NCI-H69 (cell line): ENCODE measurements at regions not wholly inside any gene's neighbourhood (a gene's known extent, or its start where the extent isn't known, plus 50 kb on each side); places are given as distances from the start of the nearest gene placed in this dataset.

Source experiments
- DNase-seq: peaks from one replicate; lab custom pipeline; 2025; lab: John Stamatoyannopoulos, UW

DNA sequence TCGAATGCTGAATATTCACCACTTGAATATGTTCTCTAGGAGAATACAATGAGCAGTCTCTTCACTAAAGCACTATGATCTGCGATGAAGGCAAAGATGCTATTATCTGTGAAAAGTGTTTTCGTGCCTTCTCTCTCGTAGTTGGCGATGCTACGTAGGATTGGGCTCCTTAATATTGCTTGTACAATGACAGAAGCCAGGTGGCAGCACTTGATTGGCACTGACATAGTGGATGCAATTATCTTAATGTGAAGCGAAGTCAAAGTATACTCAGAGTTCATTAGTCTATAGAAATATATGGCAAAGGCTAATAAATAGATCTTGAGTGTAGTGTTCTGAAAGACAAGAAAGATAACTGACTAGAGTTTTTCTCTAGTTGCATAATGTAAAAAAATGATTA lies 1135.7 kb upstream of the AGA start:
- peak; percentile 13 for DNase-seq

- no peak for DNase-seq
Observed at GRCh38 chr4:178595500-178596138, 1153.4 kb upstream of the AGA start.

- no peak for DNase-seq
Observed at GRCh38 chr4:178598672-178599071, 1156.4 kb upstream of the AGA start.

GRCh38 chr4:178599521-178599920 lies 1157.3 kb upstream of the AGA start:
- DNase-seq = no peak

DNA sequence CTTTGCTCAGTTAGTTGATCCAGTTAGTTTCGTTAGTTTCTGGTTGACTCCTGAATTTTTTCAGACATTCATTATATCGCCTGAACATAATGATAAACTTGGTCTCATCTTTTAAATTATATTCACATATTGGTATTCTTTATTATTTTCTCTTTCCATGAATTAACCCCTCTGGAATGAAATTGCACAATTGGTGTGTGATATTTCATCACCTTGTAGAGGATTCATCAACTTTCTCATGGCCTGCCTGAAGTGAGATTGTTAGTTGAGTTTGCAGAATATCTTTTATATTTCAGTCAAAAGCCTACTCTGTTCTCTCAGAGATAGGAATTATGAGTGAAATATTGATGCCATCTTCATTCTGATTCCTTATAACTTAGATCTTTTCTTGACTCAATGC lies 1160.6 kb upstream of the AGA start:
- DNase-seq = no peak

DNA sequence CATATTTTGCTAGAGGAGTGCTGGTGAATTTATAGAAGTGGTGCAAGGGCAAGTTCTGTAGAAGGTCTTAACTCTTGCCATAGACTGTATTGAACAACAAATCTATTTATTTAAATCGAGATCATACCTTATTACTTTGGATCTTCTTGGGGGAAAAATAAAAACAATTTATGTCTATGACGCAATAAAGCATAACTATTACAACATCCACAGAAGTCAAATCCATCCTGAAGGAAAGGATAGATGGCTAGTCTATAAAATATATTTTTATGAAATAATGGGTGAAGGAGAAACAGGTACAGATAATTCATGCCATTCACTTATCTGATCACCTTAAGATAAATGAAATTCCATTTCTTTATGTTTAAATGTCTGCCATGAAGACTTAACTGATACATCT lies 1168.8 kb upstream of the AGA start:
- no peak for DNase-seq

GRCh38 chr4:178612733-178613132 lies 1170.5 kb upstream of the AGA start:
- DNase-seq = no peak

DNA sequence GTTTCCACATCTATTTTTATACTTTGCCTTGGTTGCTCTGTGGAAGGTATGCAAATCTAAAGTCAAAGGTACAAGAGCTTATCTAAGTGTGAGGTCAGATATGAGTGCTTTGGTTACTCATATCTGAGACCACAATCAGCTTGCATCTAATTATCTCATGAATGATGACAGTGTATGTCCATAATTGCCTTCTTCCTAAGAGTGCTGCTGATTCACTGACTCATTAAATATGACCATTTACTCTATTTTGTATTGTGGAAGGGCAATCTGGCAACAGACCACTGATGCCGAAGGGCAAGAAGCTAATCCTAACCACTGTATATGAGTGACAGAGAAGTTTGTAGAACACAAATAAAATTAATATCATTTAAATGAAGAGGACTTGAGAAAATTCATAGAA lies 1190.2 kb upstream of the AGA start:
- DNase-seq = peak; percentile 39

DNA sequence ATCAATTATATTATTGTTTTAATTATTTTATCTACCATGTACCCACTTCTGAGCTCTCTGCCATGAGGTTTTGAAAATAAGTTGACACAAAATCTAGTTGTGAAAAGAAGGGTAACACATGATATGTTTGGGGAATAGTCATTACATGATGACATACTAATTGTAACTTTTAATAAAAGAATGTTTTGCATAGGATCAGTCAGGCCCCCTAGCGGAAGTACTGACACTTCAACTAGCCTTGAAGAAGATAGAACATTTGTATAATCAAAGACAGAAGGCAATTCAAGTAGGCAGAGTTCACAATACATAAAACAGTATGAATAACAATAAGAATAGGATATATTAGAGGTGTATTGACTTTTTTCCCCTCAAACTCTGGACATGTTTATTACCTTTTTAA lies 1191.0 kb upstream of the AGA start:
- DNase-seq = no peak

- DNase-seq = no peak
Observed at GRCh38 chr4:178664621-178665020, 1222.4 kb upstream of the AGA start.

GRCh38 chr4:178665916-178666315 lies 1223.7 kb upstream of the AGA start:
- DNase-seq = no peak

DNA sequence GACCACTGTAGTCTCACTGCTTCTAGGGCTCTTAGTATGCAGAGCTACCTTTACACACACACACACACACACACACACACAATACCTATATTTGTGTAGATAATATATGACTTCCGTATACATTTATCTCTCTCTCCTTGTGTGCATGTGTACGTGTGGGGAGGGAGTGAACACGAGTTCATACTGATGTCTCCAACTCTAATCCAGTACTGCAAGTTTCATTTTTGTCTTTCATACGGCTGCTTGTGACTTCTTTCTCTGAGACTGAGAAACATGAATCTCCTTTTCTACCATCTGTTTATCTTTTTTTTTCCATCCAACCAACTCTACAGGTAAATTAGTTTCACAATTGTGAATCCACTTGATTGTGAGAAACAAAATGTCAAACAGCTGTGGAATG lies 1229.5 kb upstream of the AGA start:
- no peak for DNase-seq

- DNase-seq = no peak
Observed at GRCh38 chr4:178672512-178672911, 1230.3 kb upstream of the AGA start.

DNA sequence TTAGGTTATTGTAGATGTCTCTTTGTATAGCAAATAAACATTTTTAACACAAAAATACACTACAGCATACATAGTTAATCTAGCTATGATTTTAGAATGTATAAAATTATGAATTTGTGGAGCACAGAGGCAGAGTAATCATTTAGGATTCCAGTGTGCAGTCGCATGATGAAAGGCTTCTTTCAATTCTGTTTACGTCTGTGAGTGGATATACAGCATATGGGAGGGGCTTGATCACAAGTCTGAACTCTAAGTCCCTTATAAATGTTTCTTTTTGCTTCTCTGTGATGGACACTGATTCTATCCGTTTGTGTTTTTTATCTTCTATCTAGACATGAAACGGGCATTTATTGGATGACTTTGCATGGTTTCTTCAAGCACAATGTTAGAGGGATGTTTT lies 1239.6 kb upstream of the AGA start:
- DNase-seq = no peak

- no peak for DNase-seq
Observed at GRCh38 chr4:178689926-178690325, 1247.7 kb upstream of the AGA start.

- no peak for DNase-seq
Observed at GRCh38 chr4:178693816-178694215, 1251.6 kb upstream of the AGA start.

- no peak for DNase-seq
Observed at GRCh38 chr4:178696515-178696914, 1254.3 kb upstream of the AGA start.

DNA sequence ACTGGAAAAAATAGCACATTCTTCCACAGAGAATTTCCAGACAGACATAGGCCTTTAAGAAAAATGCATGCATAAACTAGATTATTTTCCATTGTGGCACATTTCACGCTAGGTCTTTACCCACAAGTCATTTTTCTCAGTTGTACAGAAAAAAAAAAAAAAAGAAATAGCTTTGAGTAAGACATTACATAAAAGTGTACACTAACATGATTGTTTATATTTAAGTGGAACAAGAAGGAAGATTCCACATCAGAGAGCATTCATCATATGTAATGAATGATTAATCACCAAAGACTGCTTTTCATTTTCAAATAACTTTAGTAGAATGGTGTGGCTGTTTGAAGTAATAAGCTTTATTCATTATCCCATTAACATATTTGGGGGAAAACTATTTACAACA lies 1270.2 kb upstream of the AGA start:
- no peak for DNase-seq

DNA sequence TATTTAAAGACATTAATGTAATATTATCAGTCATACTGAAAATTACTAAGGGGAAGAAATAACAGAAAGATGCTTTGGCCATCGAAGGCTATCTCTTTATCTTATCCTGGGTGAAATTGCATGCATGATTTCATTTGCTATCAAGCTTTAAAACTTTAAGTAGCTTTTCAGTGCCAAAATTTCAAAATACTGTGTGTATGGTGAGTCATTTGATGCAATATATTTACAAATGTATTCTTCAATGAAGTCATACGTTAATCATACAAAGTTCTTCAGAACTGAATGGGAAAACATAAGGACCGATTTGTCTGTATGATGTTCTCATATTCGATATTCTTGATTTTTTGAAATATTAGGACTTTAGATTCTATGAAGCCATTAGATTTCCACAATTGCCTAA lies 1295.8 kb upstream of the AGA start:
- no peak for DNase-seq

DNA sequence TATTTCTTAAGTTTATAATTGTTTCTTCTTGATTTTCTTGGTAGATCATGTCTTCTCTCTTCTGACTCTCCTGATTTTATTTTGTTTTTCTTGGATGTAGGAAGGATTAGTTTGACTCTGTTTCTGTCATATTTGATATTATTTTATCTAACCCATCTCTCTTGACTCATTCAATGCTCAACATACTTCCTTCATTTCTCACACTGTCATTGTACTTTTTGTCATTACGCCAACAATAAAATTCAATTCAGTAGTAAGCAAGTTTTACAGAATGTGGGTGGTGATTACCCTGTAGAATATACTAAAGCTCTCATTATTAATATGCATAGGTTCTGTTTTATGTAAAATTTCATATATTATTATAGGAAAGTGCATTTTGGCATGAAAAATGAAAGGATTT lies 1303.0 kb upstream of the AGA start:
- DNase-seq = no peak

GRCh38 chr4:178752954-178753525 lies 1310.8 kb upstream of the AGA start:
- no peak for DNase-seq

DNA sequence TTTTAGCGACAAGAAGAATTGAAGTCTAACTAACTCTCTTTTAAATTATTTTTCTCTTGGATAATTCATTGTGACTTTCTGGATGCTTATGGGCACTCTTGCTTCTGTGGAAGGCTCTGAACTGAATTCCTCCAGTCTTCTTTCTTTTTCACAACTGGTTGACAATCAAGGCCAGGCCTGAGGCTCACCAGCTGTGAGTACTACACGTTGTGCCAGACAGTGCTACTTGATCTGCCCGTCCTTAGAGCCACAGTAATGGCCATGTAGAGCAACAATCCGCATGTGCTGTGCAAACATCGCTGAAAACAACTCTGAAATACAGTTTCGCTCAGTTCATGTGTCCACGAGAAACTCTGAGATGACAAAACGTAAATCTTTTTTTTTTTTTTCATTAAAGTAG lies 1336.3 kb upstream of the AGA start:
- no peak for DNase-seq

GRCh38 chr4:178781779-178782178 lies 1339.5 kb upstream of the AGA start:
- DNase-seq = no peak

- DNase-seq = no peak
Observed at GRCh38 chr4:178784491-178784890, 1342.3 kb upstream of the AGA start.
